Smooth muscle cell (in vitro differentiated cells): ENCODE measurements at regions not wholly inside any gene's neighbourhood (a gene's known extent, or its start where the extent isn't known, plus 50 kb on each side); places are given as distances from the start of the nearest gene placed in this dataset.

Experiments
- DNase-seq: peaks from one replicate; lab custom pipeline; 2025; ENCODE audit not compliant: unreplicated experiment; lab: John Stamatoyannopoulos, UW
- H2AFZ ChIP-seq: fragments of 200-600 bp; sonication (generic); 2 replicates; pipeline ENCODE4 v1.6.0; 2016; ENCODE audit warnings: antibody characterized with exemption, low read depth, mild to moderate bottlenecking
- H3F3A ChIP-seq: fragments of 200-600 bp; sonication (generic); 2 replicates; pipeline ENCODE4 v1.6.0; 2017; ENCODE audit warnings: antibody characterized with exemption, low read depth
- H3K27ac ChIP-seq: fragments of 200-600 bp; sonication (generic); 2 replicates; pipeline ENCODE4 v1.5.1; 2016; ENCODE audit warnings: low read depth, mild to moderate bottlenecking
- H3K27me3 ChIP-seq: fragments of 200-600 bp; sonication (generic); 2 replicates; pipeline ENCODE4 v1.6.1; 2016; ENCODE audit warnings: low read depth, mild to moderate bottlenecking
- H3K36me3 ChIP-seq: fragments of 200-600 bp; sonication (generic); 2 replicates; pipeline ENCODE4 v1.5.1; 2016; ENCODE audit warnings: low read depth
- H3K4me1 ChIP-seq: fragments of 200-600 bp; sonication (generic); 2 replicates; pipeline ENCODE4 v1.5.1; 2016; ENCODE audit warnings: low read depth
- H3K4me2 ChIP-seq: fragments of 200-600 bp; sonication (generic); 2 replicates; pipeline ENCODE4 v1.6.0; 2016; ENCODE audit warnings: mild to moderate bottlenecking
- H3K4me3 ChIP-seq: fragments of 200-600 bp; sonication (generic); 2 replicates; pipeline ENCODE4 v1.5.1; 2016; ENCODE audit warnings: mild to moderate bottlenecking
- H3K79me2 ChIP-seq: fragments of 200-600 bp; sonication (generic); 2 replicates; pipeline ENCODE4 v1.6.0; 2016; ENCODE audit warnings: low read depth, mild to moderate bottlenecking
- H3K9ac ChIP-seq: fragments of 200-600 bp; sonication (generic); 2 replicates; pipeline ENCODE4 v1.6.0; 2016; ENCODE audit warnings: low read depth
- H3K9me3 ChIP-seq: fragments of 200-600 bp; sonication (generic); replicated peaks from 2 replicates; pipeline ENCODE4 v1.5.1; 2016; ENCODE audit warnings: low read depth
- H4K20me1 ChIP-seq: fragments of 200-600 bp; sonication (generic); 2 replicates; pipeline ENCODE4 v1.6.0; 2016; ENCODE audit warnings: low read depth
- WGBS: methylation state at CpG from one replicate; pipeline ENCODE4 v1.1.7; 2016; ENCODE audit warnings: low lambda C conversion rate; 5-methylcytosine and 5-hydroxymethylcytosine counted together
- TF ChIP-seq, protein P1 (sequence below): fragments of 200-600 bp; sonication (generic); IDR thresholded peaks from 2 replicates; pipeline ENCODE4 v1.5.1; 2017; ENCODE audit warnings: borderline replicate concordance, mild to moderate bottlenecking, antibody characterized with exemption; ENCODE audit not compliant: insufficient read depth, poor library complexity, severe bottlenecking

DNA sequence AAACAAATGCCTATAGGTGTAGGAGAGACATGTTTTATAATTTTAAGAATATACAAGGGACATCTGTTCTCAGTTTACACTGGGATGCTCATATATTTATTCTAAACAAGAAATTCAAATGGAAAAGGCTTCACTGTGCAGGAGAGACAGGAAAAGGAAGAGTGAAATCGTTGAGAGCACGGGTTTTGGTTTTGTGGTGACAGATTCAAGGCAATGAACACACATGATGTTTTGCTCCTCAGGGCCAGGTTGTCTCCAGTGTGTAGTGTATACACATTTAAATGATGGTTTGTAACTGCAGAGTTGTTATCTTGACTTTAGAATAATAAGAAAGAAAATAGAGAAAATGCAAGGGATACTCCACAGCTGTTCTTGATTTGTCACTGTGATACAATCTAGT lies 73.7 kb downstream of the S1PR1 start:
- H3K36me3 ChIP-seq, result no peaks in the 10 kb centered on the region
- H4K20me1 ChIP-seq, result no peaks in the 10 kb centered on the region
- no peak for DNase-seq
- no peaks in the 10 kb centered on the region for H3K9me3 ChIP-seq
- H3K27me3 ChIP-seq, result peaks cover 38% of the 10 kb centered on the region
- 83% methylated on average over 2 of the region's 2 CpGs for WGBS
- H3K4me2 ChIP-seq, result no peak overlapping the region
- no peak overlapping the region for H2AFZ ChIP-seq
- H3K27ac ChIP-seq, result no peak overlapping the region
- no peaks in the 10 kb centered on the region for H3F3A ChIP-seq
- H3K79me2 ChIP-seq, result no peaks in the 10 kb centered on the region
- H3K4me1 ChIP-seq, result no peaks in the 10 kb centered on the region
- TF ChIP-seq, protein P1, sequence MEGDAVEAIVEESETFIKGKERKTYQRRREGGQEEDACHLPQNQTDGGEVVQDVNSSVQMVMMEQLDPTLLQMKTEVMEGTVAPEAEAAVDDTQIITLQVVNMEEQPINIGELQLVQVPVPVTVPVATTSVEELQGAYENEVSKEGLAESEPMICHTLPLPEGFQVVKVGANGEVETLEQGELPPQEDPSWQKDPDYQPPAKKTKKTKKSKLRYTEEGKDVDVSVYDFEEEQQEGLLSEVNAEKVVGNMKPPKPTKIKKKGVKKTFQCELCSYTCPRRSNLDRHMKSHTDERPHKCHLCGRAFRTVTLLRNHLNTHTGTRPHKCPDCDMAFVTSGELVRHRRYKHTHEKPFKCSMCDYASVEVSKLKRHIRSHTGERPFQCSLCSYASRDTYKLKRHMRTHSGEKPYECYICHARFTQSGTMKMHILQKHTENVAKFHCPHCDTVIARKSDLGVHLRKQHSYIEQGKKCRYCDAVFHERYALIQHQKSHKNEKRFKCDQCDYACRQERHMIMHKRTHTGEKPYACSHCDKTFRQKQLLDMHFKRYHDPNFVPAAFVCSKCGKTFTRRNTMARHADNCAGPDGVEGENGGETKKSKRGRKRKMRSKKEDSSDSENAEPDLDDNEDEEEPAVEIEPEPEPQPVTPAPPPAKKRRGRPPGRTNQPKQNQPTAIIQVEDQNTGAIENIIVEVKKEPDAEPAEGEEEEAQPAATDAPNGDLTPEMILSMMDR, result no peak
- H3K9ac ChIP-seq, result no peak overlapping the region
- H3K4me3 ChIP-seq, result no peak overlapping the region

DNA sequence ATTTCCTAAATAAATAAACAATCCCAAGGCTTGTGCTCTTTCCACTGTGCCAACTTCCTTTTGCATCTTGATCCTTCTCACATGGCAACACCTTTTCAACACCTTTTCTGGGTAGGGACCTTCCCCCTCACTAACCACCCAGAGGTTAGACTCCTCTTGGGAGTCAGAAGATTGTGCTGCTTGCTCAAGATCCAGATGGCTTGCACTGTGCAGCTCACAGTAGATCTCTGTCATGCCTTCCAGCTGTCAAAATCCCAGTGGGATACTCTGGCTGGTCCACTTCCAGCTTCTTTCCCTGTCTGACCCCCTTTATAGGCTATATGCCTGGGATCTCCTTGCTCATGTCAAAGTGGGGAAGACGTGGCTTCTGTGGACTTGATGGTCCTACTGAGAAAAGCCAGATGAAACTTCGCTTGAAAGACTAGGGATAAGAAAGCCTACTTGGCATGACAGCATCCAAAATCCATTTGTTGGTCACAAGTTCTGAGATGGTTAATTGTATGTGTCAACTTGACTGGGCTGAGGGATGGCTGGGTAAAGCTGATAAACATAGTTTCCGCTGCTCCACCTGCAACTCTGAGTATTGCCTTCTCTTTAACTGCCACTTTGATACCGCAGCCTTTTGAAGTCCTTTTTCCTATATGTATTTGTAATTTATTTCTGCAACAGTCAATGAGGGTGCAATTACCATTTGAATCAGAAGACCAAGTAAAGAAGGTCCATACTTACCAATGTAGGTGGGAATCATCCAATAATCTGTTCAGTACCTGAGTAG lies 74.5 kb downstream of the S1PR1 start:
- Histone ChIP-seq H3K79me2 (no peaks in the 10 kb centered on the region), H3K36me3 (no peaks in the 10 kb centered on the region), H3K4me3 (no peak overlapping the region), H3F3A (no peaks in the 10 kb centered on the region), H3K9me3 (no peaks in the 10 kb centered on the region), H3K27me3 (peaks cover 38% of the 10 kb centered on the region), H3K4me2 (no peak overlapping the region), H3K4me1 (no peaks in the 10 kb centered on the region), H3K27ac (no peak overlapping the region), H3K9ac (no peak overlapping the region), H4K20me1 (no peaks in the 10 kb centered on the region), H2AFZ (no peak overlapping the region)
- TF ChIP-seq, protein P1, result no peak
- DNase-seq, result no peak
- WGBS, result 91% methylated on average over 4 of the region's 4 CpGs

DNA sequence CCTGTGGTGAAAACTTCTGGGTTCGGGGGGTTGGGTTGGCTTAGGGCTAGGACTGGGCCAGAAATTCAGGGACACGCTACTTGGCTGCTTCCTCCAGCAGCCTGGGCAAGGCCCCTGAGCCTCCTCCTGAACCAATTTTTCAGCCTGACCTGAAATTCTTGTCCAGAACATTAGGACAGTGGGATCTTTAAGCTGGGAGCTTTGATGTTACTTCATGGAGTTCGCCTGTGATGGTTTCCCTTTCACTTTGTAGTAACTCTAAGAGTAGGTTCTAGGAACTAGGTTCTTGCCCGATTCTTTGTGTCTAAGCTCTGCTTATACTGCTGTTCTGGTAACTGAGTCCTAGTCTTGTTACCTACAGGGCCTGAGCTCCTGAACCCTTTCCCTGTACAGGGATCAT lies 75.3 kb downstream of the S1PR1 start:
- Histone ChIP-seq H3K36me3 (no peaks in the 10 kb centered on the region), H3F3A (no peaks in the 10 kb centered on the region), H3K9ac (no peak overlapping the region), H4K20me1 (no peaks in the 10 kb centered on the region), H2AFZ (no peak overlapping the region), H3K27ac (no peak overlapping the region), H3K9me3 (no peaks in the 10 kb centered on the region), H3K4me3 (no peak overlapping the region), H3K4me1 (no peaks in the 10 kb centered on the region), H3K79me2 (no peaks in the 10 kb centered on the region), H3K4me2 (no peak overlapping the region), H3K27me3 (peaks cover 38% of the 10 kb centered on the region)
- TF ChIP-seq, protein P1, result no peak
- 89% methylated on average over 4 of the region's 4 CpGs for WGBS
- no peak for DNase-seq

DNA sequence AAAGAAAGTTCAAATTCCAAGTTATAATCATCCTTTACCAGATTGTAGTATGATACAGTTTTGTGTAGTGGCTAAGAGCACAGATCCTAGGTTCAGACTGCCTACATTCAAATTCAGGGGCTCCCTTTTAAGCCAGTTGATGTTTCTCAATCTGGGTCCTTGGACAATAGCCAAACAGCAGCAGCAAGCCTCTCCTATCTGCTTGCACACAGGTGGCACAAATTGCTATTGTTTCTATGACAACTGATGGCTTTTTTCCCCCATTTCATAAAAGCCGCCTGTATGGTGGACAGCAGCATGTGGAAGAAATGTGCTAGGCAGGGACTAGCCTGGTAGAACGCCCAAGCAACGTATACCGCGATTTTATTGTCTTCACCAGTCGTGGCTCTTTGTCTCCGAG lies 76.5 kb downstream of the S1PR1 start:
- no peaks in the 10 kb centered on the region for H4K20me1 ChIP-seq
- no peak for DNase-seq
- no peaks in the 10 kb centered on the region for H3K4me1 ChIP-seq
- H3K4me3 ChIP-seq, result no peak overlapping the region
- H3K79me2 ChIP-seq, result no peaks in the 10 kb centered on the region
- WGBS, result 97% methylated on average over 7 of the region's 7 CpGs
- peaks cover 47% of the 10 kb centered on the region for H3K27me3 ChIP-seq
- no peak overlapping the region for H2AFZ ChIP-seq
- no peak overlapping the region for H3K9ac ChIP-seq
- TF ChIP-seq, protein P1, result no peak
- H3F3A ChIP-seq, result no peaks in the 10 kb centered on the region
- H3K4me2 ChIP-seq, result no peak overlapping the region
- H3K9me3 ChIP-seq, result no peaks in the 10 kb centered on the region
- no peaks in the 10 kb centered on the region for H3K36me3 ChIP-seq
- no peak overlapping the region for H3K27ac ChIP-seq
